ENCODE measurements at regions not wholly inside any gene's neighbourhood (a gene's known extent, or its start where the extent isn't known, plus 50 kb on each side); places are given as distances from the start of the nearest gene placed in this dataset.

DNA sequence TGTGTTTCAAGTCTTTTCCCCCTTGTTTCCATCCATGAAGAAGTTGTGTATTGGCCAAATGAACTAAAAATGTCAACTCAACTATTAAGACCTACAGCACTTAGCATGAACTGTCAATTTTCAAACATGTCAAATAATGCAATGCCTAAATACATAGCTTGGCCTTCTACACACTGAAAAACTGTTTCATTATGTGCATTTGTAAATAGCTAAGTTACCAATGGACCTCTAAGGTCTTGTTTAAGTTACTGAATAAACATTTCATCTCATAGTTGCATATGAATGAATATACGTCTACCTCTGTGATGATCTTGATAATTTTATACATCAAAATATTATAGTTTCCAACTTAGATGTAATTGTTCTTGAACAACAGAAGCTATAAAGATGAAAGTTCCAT is 744.5 kb downstream of the EFNB2 start:
- TF ChIP-seq, protein P1, sequence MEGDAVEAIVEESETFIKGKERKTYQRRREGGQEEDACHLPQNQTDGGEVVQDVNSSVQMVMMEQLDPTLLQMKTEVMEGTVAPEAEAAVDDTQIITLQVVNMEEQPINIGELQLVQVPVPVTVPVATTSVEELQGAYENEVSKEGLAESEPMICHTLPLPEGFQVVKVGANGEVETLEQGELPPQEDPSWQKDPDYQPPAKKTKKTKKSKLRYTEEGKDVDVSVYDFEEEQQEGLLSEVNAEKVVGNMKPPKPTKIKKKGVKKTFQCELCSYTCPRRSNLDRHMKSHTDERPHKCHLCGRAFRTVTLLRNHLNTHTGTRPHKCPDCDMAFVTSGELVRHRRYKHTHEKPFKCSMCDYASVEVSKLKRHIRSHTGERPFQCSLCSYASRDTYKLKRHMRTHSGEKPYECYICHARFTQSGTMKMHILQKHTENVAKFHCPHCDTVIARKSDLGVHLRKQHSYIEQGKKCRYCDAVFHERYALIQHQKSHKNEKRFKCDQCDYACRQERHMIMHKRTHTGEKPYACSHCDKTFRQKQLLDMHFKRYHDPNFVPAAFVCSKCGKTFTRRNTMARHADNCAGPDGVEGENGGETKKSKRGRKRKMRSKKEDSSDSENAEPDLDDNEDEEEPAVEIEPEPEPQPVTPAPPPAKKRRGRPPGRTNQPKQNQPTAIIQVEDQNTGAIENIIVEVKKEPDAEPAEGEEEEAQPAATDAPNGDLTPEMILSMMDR (conservative IDR thresholded peaks at IDR 0.05; ENCODE audit: low read length) = no peak
- TF ChIP-seq EZH2phosphoT487 (IDR thresholded peaks at IDR 0.05; ENCODE audit: borderline replicate concordance, low read depth, low read length) = no peak

All from OCI-LY7 (cell line).